ENCODE measurements at regions not wholly inside any gene's neighbourhood (a gene's known extent, or its start where the extent isn't known, plus 50 kb on each side); places are given as distances from the start of the nearest gene placed in this dataset.
"Not testable (repeated sequence)": the region's sequence is repeated elsewhere in the genome, so short reads cannot be mapped to it uniquely, and the experiment has no call there.

DNA sequence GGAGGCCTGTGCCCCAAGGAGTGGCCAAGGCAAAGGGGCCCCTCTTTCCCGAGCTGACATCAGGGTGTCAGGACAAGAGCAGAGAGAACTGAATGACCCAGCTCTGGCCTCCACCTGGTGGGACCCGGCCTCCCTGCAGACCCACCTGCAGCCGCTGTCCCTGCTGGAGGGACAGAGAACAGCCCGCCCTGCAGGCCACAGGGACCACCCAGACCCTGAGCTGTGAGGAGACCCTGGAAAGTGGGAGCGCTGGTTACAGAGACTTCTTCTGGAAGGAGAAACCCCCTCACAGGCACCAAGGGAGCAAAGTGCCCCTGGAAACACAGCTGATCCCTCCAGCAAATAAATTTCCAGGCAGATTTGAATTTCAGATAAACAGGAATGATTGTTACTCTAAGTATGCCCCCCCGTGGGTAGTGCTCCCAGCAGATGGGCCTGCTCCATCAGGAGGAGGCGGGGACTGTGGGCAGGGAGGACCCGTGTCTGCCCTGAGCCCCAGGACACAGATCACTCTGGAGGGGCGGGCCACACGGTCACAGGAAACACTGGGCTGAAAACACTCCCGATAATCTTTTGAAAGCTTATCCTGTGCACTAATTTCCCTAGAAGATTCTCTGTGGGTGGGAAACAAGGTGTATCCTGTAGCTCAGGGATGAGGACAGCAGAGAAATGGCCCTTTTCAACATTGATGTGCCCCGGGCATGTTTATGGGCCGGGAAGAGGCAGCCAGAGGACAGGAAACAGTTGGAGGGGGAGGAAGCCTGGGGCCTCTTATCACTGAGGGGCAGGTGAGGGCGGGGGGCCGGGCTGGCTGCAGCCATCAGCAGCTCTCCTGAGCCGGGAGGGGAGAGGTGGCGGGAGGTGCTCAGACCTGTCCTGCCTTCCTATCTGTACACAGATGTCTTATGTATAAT, 276.0 kb downstream of the ADGRD1 start:
- DNase-seq (ENCODE audit: low spot score) = no peak

DNA sequence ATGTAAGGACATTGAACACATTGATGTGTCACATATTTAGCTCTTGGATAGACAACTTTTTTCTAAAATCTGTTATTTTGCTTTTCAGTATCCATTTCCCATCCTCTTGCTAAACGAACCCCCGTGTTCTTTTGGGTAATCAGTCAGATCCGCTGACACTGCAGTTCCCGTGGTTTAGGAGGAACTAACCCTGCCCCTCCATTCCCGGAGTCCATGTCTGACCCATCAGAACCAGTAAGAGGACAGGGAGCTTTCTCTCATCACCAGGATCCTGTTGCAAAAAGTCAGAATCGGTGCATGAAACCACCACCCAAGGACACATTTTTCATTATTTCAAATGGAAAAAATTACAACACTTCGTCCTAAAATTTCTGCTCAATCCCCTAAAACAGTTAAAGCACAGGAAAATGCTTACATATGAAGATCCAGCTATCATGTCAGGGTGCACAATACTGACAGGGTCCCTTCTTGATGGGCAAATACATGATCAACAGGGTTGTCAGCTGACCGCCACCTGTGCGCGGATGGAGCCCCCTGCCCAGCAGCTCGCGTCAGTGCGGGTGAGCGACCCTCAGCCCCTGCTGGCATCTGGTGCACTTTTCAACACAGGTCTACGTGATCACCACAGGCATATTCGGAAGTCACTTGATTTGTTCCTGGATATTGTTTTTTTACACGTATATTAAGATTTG, 276.8 kb downstream of the ADGRD1 start:
- no peak for DNase-seq (ENCODE audit: low spot score)

DNA sequence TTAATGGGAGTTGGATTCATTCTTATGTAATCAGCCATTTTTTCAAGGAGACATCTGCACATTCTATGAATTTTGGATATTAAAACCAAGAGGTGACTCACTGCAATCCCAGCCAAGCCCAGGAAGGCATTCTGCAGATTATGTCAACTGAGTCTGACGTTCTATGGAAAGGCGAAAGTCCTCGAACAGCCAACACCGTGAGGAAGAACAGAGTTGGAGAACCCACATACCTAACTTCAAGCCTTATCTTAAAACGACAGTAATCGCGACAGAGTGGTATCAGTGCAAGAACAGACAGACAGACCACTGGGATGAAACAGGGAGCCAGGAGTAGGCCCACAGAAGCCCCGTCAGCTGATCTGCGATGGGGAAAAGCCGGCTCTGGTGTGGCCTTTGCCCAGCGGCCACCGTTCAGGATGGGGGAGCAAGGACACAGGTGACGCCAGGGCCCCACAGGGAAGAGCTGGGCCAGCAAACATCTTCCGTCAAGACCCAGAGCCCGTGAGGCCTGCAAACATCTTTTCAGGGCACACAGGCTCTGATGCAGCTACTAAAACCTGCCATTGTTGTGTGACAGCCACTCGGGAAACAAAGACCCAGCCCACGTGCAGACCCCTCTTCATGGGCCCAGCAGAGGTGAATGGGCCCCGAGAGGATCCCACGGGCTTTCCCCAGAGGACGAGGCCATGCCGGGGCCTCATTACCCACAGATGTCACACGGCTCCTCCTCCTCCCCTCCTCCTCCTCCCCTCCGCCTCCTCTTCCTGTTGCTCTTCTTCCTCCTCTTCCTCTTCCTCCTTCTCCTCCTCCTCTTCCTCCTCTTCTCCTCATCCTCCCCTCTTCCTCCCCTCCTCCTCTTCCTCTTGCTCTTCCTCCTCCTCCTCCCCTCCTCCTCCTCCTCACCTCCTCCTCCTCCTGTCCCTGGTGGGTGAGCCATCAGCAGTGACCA, 277.6 kb downstream of the ADGRD1 start:
- no peak for DNase-seq (ENCODE audit: low spot score)

DNA sequence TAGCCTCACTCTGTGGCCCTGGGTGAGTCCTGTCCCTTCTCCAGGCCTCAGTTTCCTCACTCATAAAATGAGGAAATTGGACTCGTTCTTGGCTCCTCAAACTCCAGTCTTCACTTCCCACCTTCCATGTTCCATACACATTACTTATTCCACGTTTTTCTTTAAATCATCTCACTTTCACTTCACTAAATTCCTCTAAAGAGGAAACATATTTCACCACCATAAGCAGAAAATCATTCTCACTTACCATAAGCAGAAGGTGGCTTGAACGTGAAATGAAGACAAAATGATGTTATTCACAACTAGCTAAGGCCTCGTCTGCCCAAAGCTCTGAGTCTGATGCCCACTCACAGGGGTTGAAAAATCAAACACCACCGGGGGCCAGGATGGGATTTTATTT, 278.3 kb downstream of the ADGRD1 start:
- no peak for DNase-seq (ENCODE audit: low spot score)

DNA sequence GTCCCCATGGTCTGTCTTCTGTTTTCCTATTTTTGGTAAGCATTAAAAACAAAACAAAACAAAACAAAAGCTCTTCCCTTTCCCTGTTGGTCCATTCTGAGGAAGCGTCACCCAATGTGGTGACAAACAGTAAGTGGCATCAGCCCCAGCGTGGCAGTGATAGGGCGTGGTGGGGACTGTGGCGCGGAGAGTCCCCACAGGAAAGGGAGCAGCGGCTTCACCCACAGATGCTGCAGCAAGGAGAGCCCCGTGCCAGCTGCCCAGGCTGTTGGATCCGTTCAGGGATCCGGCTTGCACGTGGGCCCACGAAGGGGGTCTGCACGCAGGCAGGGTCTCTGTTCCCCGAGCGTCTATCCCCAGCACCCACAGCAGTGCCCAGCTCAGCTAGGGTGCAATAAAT, 279.2 kb downstream of the ADGRD1 start:
- not testable (repeated sequence) for DNase-seq (ENCODE audit: low spot score)

DNA sequence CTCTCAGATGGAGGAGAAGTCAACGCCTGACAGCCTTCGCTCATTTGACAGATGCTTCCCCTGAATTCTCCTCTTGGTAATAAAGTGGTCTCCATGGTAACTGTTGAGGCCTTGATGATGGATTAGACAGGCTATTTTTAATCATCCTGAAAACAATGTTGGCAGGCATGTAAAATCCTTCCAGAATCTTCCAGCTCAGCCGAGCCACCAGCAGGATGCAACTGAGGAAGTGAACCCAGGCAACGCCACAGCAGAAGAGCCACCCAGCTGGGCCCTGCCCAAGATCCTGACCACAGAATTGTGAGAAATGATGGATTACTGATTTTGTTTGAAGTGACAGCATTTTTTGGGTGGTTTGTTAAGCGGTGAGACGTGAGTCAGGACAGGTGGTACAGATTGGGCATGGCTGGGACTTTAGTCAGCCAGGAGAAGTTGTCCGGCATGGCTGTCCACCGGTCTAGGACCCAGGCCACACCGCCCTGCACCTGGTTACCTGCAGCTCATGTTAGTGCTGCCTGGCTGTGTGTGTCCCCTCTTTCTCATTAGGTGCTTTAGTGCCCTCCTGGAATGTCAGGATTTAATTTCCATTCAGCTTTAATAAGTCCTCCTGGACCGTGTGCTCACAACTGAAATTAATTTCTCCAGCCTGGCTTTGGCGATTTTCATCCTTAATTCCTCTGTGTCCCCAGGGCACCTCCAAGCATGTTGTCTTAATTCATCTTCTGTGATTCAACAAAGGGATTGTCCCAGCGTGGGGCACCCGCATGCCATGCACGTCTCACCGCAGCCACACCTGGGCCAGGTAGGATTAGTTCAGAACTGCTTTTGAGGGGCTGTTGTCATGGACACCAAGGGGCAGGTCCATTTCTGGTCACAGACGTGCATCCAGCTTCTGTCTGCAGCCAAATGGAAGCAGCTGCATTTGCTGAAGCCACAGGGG, 280.4 kb downstream of the ADGRD1 start:
- not testable (repeated sequence) for DNase-seq (ENCODE audit: low spot score)

DNA sequence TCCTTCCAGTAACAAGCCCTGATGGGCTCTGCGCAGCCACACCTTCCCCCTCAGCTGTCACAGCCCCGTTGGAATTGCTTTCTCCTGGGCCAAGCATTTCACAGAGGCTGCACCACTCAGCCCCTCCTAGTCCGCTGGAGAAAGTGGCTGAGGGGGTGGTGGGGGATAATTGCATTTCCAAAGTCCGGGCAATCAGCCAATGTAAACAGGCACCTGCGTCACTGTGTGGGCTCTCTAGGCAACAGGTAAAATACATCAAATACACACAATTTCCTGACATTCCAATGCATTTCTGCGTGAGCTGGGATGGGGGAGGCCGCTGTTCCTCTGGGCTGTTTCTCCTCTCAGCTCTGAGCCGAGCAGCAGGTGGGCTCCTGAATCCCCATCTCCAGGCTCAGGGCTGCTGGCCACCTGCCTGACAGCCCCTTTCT, 281.1 kb downstream of the ADGRD1 start:
- not testable (repeated sequence) for DNase-seq (ENCODE audit: low spot score)

DNA sequence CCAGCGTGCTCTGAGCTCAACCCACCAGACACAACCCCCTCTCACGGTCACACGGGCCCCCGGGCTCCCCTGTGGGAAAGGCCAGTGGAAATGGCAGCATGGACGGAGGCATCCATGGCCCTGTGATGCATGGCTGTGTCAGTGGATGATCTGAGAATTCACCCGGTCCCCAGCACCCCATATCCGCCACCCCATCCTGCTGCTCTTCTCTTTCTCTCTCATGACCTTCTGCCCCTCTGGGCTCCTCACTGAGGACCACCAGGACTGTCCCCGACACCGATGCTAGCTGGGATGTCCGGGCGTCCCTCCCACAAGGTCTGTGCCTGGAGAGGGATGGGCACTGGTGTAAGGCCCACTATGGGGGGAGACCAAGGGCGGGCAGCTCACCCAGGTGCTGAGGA, 282.2 kb downstream of the ADGRD1 start:
- DNase-seq (ENCODE audit: low spot score) = no peak

DNA sequence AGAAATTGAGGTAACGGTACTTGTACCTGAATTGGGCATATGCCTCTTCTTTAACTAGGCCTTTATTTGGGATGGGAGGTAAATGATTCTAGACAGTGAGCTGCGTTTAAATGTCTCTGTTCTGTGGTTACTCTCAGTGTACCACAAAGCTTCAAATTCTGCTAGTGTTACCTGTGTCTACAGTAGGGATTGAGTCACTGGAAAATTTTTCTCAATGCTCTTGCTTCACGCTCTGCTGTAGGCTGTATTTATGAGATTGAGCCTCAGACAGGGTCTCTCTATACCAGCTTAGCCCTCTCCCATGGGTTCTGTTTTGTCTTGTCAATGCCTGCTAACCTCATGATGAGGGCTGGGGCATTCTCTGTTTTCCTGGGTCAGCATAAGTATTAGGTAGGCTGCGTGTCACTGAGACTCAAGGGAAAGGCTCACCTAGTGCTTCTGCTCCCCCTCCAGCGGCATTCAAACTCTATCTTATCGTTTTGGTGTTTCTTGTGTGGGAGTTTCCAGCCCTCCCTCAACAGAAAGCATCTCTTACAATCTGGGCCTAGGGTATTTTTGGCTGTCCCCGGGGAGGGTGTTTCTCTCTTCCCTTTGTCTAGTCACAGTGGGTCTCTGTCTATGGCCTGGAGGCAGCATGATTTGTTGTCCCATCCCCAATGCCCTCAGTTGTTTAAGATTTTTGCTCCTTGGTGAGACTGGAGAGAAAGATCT, 285.8 kb downstream of the ADGRD1 start:
- no peak for DNase-seq (ENCODE audit: low spot score)

DNA sequence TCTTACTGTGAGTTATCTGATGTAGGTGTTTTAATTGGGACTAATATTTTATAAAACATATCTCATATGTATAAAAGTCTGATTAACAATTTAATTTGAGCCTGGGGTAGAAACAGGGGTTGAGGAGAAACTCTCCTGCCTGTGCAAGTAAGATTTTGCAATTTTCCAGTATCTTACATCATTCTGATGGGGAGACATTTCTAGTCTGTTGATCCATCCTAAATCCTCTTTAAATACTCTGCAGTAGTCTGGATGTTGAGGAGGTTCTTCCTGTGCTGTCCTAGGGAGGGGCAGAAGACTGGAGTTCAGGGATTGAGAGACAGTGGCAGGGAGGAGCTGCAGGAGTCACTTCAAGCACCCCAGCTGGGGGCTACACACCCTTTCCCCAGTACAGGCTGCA, 287.8 kb downstream of the ADGRD1 start:
- DNase-seq (ENCODE audit: low spot score) = no peak

DNA sequence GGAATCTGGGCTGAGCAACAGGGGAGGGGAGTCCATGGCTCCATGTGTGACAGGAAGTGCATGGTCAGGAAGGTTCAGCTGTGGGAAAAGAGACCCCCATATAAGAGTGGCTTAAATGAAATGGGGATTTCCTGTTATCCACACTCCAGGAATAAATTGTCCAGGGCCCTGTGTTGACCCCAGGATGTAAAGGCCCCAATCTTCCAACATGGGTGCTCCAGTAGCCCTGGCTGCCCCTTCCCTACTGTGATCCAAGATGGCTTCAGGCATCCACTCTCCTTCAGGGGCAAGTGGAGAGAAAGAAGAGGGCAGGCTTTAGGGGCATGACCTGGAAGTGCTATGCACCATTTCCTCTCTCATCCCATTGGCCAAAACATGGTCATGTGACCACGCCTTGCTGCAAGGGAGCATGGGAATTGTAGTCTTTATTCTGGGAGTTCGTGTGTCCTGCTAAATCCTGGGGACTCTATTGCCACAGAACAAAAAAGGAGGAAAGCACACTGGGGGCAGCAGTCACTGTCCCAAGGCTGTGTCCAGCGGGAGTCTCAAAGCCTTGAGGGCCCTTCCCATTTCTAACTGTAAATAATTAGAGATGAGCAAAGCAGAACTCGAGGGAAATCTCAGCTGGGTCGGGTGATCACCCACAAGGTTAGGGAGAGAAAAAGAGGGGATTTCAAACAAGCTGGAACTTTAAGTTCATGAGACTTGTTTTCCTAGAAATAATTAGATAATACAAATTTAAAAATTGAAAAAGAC, 289.2 kb downstream of the ADGRD1 start:
- DNase-seq (ENCODE audit: low spot score) = no peak

DNA sequence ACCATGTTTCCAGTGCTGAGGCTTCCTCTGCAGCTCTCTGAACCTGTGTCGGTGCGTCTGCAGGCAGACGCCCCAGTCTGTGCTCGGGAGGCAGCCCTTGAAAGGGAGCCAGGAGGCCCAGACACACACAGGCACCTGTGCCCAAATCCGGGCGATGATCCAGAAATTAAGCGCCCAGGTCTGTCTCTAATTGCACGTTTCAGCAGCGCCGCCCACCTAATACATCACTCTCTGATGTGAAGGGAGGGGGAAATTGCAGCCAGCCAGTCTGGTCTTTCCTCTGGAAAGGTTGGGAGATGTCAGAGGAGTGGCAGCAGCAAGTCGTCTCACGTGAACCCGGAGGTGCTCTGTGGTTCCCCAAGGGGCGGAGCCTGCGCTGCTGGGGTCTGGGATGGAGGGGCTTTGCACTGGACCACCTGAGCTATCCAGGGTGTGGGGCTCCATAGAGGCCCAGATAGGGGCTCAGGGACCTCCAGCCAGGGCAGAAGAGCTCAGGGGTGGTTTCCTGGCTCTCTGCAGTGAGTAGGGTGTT, 290.5 kb downstream of the ADGRD1 start:
- not testable (repeated sequence) for DNase-seq (ENCODE audit: low spot score)

DNA sequence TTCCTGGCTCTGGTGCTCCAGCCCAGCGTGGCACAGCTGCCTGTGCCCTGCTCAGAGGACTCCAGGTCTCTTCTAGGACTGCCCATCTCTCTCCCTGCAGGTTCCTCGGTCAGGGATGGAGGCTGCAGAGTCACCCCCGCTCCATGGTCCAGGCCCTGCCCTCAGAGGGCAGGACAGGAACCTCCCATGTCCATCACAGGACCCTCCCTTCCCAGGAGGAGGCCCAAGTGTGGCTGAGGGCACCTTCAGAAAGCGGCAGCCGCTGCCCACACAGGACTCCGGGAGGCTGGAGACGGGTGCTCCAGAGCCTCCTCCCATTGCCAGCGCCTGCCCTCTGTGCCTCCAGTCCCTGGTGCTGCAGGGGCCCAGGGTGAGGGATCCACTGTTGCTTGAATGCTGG, 291.5 kb downstream of the ADGRD1 start:
- not testable (repeated sequence) for DNase-seq (ENCODE audit: low spot score)

DNA sequence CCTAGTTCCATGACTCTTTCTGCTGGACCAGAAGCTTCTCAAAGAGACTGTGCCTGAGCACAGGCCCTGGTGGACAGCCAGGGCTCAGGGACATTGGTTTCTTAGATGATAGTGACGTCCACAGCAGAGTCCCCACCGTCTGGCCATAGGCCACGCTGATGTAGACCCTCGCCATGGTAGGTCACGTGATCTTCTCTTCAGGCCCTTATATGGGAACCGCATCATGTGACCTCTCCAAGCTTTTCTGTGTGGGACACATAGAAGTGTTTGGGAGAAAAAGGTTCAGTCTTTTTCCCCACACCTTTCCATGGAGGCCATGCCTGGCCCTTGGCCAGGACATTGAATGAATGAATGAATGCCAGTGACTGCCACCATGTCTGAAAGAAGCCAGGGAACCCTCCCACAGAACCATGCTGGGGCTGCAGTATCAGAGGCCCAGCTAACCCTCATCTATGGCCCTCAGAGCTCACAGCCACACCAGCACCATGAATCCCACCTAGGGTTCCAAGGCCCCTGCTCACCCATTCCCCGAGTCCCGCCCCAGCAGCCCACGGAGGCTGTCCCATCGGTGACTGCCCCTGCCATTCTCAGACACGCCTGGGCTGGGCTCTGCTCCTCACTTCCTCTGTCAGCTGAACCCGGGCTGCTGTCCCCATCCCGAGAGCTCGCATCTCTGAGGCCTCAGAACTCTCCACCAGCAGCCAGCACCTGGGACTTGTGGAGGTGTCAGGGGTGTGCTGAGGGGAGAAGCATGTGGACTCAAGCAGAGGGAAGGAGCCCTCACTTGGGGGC, 292.1 kb downstream of the ADGRD1 start:
- no peak for DNase-seq (ENCODE audit: low spot score)

DNA sequence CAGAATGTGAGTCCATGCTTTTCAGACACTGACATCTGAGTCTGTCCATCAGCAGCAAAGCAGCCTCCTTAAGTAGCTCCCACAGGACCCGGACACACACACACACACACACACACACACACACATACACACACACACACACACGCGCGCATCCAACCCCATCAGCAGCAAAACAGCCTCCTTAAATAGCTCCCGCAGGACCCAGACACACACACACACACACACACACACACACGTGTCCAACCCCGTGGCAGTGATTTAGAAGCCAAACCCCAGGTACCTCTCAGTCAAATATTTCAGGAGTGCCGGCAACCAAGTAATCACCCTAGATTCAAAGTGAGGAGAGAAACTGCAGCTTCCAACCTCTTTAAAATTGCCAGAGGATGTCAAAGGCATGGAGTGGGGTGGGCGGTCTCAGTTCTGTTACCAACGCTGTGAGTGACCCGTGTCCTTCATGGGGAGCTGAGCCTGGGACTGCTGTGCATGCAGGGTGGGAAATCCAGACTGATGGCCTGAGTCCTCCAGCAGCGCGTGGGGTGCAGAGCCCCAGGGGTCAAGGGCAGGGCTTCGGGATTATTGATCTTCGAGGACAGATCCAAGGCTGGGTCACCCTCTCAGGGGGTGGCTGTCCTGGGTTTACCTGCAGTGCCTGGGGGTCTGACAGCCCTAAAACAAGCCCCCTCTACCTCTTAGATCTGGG, 293.5 kb downstream of the ADGRD1 start:
- not testable (repeated sequence) for DNase-seq (ENCODE audit: low spot score)

DNA sequence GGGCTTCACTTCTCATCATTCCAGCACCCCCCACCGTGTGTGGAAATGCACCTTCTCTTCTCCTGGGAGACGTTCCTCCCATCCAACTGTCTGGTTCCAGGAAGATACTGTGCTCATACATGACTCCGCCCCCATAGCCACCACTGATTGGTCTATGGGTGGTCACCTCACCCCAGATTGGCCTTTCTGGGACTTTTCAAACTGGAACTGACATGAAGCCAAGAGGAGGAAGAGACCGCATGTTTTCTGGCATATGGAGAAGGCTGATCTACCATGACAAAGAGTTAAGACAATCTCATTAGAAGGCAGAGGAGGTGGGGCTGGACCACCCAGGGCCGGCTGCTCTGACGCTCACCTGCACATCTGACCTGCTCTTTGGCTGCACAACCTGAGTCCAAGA, 294.2 kb downstream of the ADGRD1 start:
- not testable (repeated sequence) for DNase-seq (ENCODE audit: low spot score)

DNA sequence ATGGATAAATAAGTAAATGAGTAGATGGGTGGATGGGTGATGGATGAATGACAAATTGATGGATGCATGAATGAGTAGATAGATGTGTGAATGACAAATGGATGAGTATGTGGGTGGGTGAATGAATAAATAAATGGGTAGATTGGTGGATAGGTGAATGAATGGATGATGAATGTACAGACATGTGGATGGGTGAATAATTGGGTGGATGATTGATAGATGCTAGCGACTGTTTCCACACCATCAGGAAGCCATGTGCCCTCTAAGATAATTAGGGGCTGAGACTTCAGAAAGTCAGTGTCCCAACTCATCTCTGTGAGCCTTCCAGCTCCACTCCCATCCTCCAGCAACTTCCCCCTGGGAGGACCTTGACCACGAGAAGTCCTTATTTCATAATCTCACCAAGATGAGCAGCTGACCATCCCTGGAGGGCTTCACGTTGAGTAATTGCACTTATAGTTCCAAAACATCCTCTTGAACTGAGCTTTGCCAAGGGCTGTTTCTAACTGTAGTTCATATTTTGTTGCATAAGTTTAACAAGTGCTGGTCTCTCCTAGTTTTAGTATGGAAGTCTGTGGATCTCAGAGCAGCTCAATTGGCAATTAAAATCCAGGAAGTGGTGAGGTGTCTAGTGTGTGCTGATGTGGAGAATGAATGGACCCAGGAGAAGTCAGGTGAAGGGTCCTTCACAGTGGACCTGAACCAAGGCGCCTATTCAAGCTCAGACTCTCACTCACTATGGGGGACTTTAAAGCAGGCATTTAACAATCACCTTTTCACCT, 295.7 kb downstream of the ADGRD1 start:
- DNase-seq (ENCODE audit: low spot score) = no peak
